GM12878 (cell line): ENCODE measurements at regions not wholly inside any gene's neighbourhood (a gene's known extent, or its start where the extent isn't known, plus 50 kb on each side); places are given as distances from the start of the nearest gene placed in this dataset.

Experiments
- ATAC-seq: fragments of 200-7000 bp; cut with Tn5 transposase; 3 replicates; pipeline ENCODE4 v1.9.1; 2020; ENCODE audit warnings: mild to moderate bottlenecking, moderate library complexity
- BruUV-seq: library from RNA; stranded (reverse); fragments of 400-500 nt; replicated peaks from 2 replicates; lab custom pipeline; 2021; lab: Mats Ljungman, UMichigan
- CTCF ChIA-PET: fragments of 300-600 bp; sonication (Branson Sonifier 250); formaldehyde crosslinking; extraction: SDS; loops from one replicate; lab custom pipeline; 2021; ENCODE audit warnings: inconsistent platforms; lab: Yijun Ruan, JAX
- POLR2A ChIA-PET: fragments of 350-600 bp; formaldehyde crosslinking; extraction: SDS; loops from one replicate; lab custom pipeline; 2021; ENCODE audit warnings: inconsistent platforms; lab: Charles Lee
- RAD21 ChIA-PET: fragments of 300-600 bp; sonication (Branson Sonifier 250); formaldehyde crosslinking; loops from one replicate; lab custom pipeline; 2023; ENCODE audit warnings: antibody characterized with exemption; ENCODE audit not compliant: unreplicated experiment; lab: Charles Lee
- SMC1A ChIA-PET: fragments of 300-600 bp; sonication (Branson Sonifier 250); formaldehyde crosslinking; loops from one replicate; lab custom pipeline; 2023; ENCODE audit not compliant: unreplicated experiment, uncharacterized antibody; lab: Charles Lee
- DNase-seq: peaks from one replicate; pipeline ENCODE4 v3.0.0-alpha.2; 2011; ENCODE audit warnings: low read depth, low spot score
- FAIRE-seq: peaks from 3 replicates; lab custom pipeline; 2011; peaks lifted over from hg19 to GRCh38; lab: Jason Lieb, UNC
- H2AFZ ChIP-seq: 2 replicates; pipeline ENCODE4 v1.6.0; 2011; ENCODE audit warnings: low read depth, low read length, control low read depth; ENCODE audit not compliant: control insufficient read depth
- H3K27ac ChIP-seq: 2 replicates; pipeline ENCODE4 v1.5.1; 2011; ENCODE audit warnings: control low read depth; ENCODE audit not compliant: control insufficient read depth, insufficient read depth
- H3K27me3 ChIP-seq, 2 experiments: replicated peaks in 1 of 2; 2 replicates each; pipeline versions ENCODE4 v1.6.0 to v1.6.1; 2011; ENCODE audit warnings: low read length in 1 of 2; ENCODE audit not compliant: control insufficient read depth in 2 of 2, insufficient read depth in 2 of 2
- H3K36me3 ChIP-seq, 2 experiments: 2 replicates each; pipeline ENCODE4 v1.5.1; 2011; ENCODE audit warnings: low read length in 1 of 2; ENCODE audit not compliant: control insufficient read depth in 2 of 2, insufficient read depth in 2 of 2
- H3K4me1 ChIP-seq: 2 replicates; pipeline ENCODE4 v1.6.1; 2011; ENCODE audit warnings: mild to moderate bottlenecking, low read length, moderate library complexity, mixed read lengths; ENCODE audit not compliant: control insufficient read depth, insufficient read depth
- H3K4me2 ChIP-seq: 2 replicates; pipeline ENCODE4 v1.6.0; 2011; ENCODE audit warnings: control low read depth; ENCODE audit not compliant: control insufficient read depth, insufficient read depth
- H3K4me3 ChIP-seq: fragments of 200-600 bp; sonication (generic); 2 replicates; pipeline ENCODE4 v1.5.1; 2016
- H3K79me2 ChIP-seq: 2 replicates; pipeline ENCODE4 v1.6.0; 2011; ENCODE audit warnings: low read length; ENCODE audit not compliant: control insufficient read depth, insufficient read depth
- H3K9ac ChIP-seq: 2 replicates; pipeline ENCODE4 v1.8.0; 2011; ENCODE audit warnings: low read length, control low read depth, mixed read lengths; ENCODE audit not compliant: control insufficient read depth, insufficient read depth
- H3K9me3 ChIP-seq: replicated peaks from 3 replicates; pipeline ENCODE4 v1.5.1; 2011; ENCODE audit warnings: mild to moderate bottlenecking, low read length; ENCODE audit not compliant: control insufficient read depth, insufficient read depth
- H4K20me1 ChIP-seq: 2 replicates; pipeline ENCODE4 v1.6.0; 2011; ENCODE audit not compliant: control insufficient read depth, insufficient read depth
- ATF7 ChIP-seq: fragments of 450-650 bp; IDR thresholded peaks from 2 replicates; pipeline ENCODE4 v1.6.1; 2016; ENCODE audit warnings: low read depth, mild to moderate bottlenecking
- BHLHE40 ChIP-seq, 2 experiments: fragments of 450-650 bp in 1 of 2; IDR thresholded peaks; 2 replicates each; pipeline ENCODE4 v1.6.1; 2011 to 2017; ENCODE audit warnings: low read depth in 2 of 2, borderline replicate concordance in 1 of 2, improper control_type of control experiment in 1 of 2, low read length in 1 of 2, mild to moderate bottlenecking in 1 of 2
- CREM ChIP-seq: IDR thresholded peaks from 2 replicates; pipeline ENCODE4 v1.6.1; 2014; ENCODE audit warnings: antibody characterized with exemption, low read depth
- E4F1 ChIP-seq: fragments of 450-650 bp; IDR thresholded peaks from 2 replicates; pipeline ENCODE4 v1.6.1; 2018; ENCODE audit warnings: borderline replicate concordance, mild to moderate bottlenecking; ENCODE audit not compliant: partially characterized antibody
- ESRRA ChIP-seq: IDR thresholded peaks from 2 replicates; pipeline ENCODE4 v1.6.1; 2012; ENCODE audit warnings: mild to moderate bottlenecking, low read length, improper control_type of control experiment
- EZH2 ChIP-seq: IDR thresholded peaks from 2 replicates; pipeline ENCODE4 v1.6.1; 2012; ENCODE audit warnings: low read depth, mild to moderate bottlenecking, control low read depth, inconsistent platforms, low read length, borderline replicate concordance; ENCODE audit not compliant: control insufficient read depth
- NFXL1 ChIP-seq: fragments of 450-650 bp; IDR thresholded peaks from 2 replicates; pipeline ENCODE4 v1.6.1; 2017; ENCODE audit warnings: antibody characterized with exemption, mild to moderate bottlenecking, borderline replicate concordance
- NR2C1 ChIP-seq: fragments of 450-650 bp; IDR thresholded peaks from 2 replicates; pipeline ENCODE4 v1.6.1; 2017; ENCODE audit warnings: antibody characterized with exemption, mild to moderate bottlenecking, moderate library complexity
- NRF1 ChIP-seq: conservative IDR thresholded peaks from 2 replicates; pipeline ENCODE4 v1.6.1; 2011; ENCODE audit warnings: mild to moderate bottlenecking, low read depth, low read length, improper control_type of control experiment
- POLR2AphosphoS2 ChIP-seq: IDR thresholded peaks from 2 replicates; pipeline ENCODE4 v1.6.1; 2011; ENCODE audit warnings: low read depth, mild to moderate bottlenecking, low read length, improper control_type of control experiment, moderate library complexity
- RAD51 ChIP-seq: fragments of 450-650 bp; IDR thresholded peaks from 2 replicates; pipeline ENCODE4 v1.6.1; 2016; ENCODE audit warnings: moderate library complexity, mild to moderate bottlenecking, inconsistent platforms
- RFX5 ChIP-seq: IDR thresholded peaks from 2 replicates; pipeline ENCODE4 v1.6.1; 2011; ENCODE audit warnings: low read depth, low read length, improper control_type of control experiment
- SIN3A ChIP-seq: IDR thresholded peaks from 2 replicates; pipeline ENCODE4 v1.6.1; 2012; ENCODE audit warnings: low read depth, low read length, improper control_type of control experiment
- SP1 ChIP-seq: IDR thresholded peaks from one replicate; pipeline ENCODE4 v1.6.1; 2011; ENCODE audit warnings: low read depth, low read length
- SUPT20H ChIP-seq: IDR thresholded peaks from 2 replicates; pipeline ENCODE4 v1.6.1; 2011; ENCODE audit warnings: low read depth, mild to moderate bottlenecking, low read length, moderate library complexity, borderline replicate concordance; ENCODE audit not compliant: control insufficient read depth
- USF1 ChIP-seq: IDR thresholded peaks from 2 replicates; pipeline ENCODE4 v1.6.1; 2011; ENCODE audit warnings: borderline replicate concordance, low read depth, mild to moderate bottlenecking, moderate library complexity, mixed read lengths, low read length; ENCODE audit not compliant: insufficient read depth; ENCODE audit errors: extremely low read length
- YY1 ChIP-seq: IDR thresholded peaks from 2 replicates; pipeline ENCODE4 v1.6.1; 2011; ENCODE audit warnings: low read depth, mild to moderate bottlenecking, low read length
- ZZZ3 ChIP-seq: IDR thresholded peaks from 2 replicates; pipeline ENCODE4 v1.6.1; 2011; ENCODE audit warnings: low read depth; ENCODE audit not compliant: control insufficient read depth, insufficient read length
- in situ Hi-C: fragments of 300-500 bp; cut with MboI; formaldehyde crosslinking; loops from 9 replicates; pipeline ENCODE4 v1.14.3; 2018; ENCODE audit warnings: mixed read lengths
- intact Hi-C: fragments of 100-400 bp; cut with micrococcal nuclease; formaldehyde crosslinking; loops from one replicate; pipeline ENCODE4 v1.14.2; 2022; ENCODE audit not compliant: unreplicated experiment

GRCh38 chr2:38192976-38193375 lies 117.0 kb upstream of the CYP1B1 start (continued):
- TF ChIP-seq USF1 (no peak), POLR2AphosphoS2 (no peak), RFX5 (no peak), ATF7 (no peak), NRF1 (no peak), BHLHE40 (IDR thresholded peaks at IDR 0.05; ENCODE audit: borderline replicate concordance in 1 of 2, low read depth in 2 of 2, low read length in 1 of 2) (no peak), NFXL1 (no peak), SUPT20H (no peak), NR2C1 (no peak), E4F1 (no peak)
- TF ChIP-seq, all 136 proteins: peak for 0

- Histone ChIP-seq H3K4me1 (no peaks in the 10 kb centered on the region; the same call in 1 of the 2 replicates), H2AFZ (no peak overlapping the region), H3K4me3 (no peak overlapping the region), H3K27me3 (no peaks in the 10 kb centered on the region), H3K4me2 (no peak overlapping the region), H3K9me3 (no peaks in the 10 kb centered on the region; the same call in 1 of the 3 replicates), H3K36me3 (no peaks in the 10 kb centered on the region), H4K20me1 (no peaks in the 10 kb centered on the region), H3K9ac (no peak overlapping the region), H3K79me2 (no peaks in the 10 kb centered on the region), H3K27ac (no peak overlapping the region)
- POLR2A ChIA-PET = no interaction called here
- ATAC-seq (no peak), FAIRE-seq (no peak), DNase-seq (no peak)
- SMC1A ChIA-PET = no interaction called here
- in situ Hi-C loops (no loop called here), intact Hi-C loops (no loop called here)
- CTCF ChIA-PET = interaction anchor here (1.2 kb wide), 1 partner anchor 81 kb away, joined by 4 read pairs; no protein-coding TSS in a partner anchor
- RAD21 ChIA-PET = no interaction called here
- TF ChIP-seq ESRRA = no peak
- TF ChIP-seq ZZZ3 = no peak
- no peak for TF ChIP-seq SIN3A
- no peak for TF ChIP-seq SP1
- no peak for TF ChIP-seq YY1
- TF ChIP-seq EZH2 = no peak
- no peak for TF ChIP-seq RAD51
- TF ChIP-seq CREM = no peak
- no peak for TF ChIP-seq RFX5
- no TSS peak for BruUV-seq
These were observed 116.1 kb upstream of the CYP1B1 start for GRCh38 chr2:38192046-38192445.
